Renal cortex interstitium (tissue), 11 donors: ENCODE measurements at regions not wholly inside any gene's neighbourhood (a gene's known extent, or its start where the extent isn't known, plus 50 kb on each side); places are given as distances from the start of the nearest gene placed in this dataset.
"Not testable (repeated sequence)": the region's sequence is repeated elsewhere in the genome, so short reads cannot be mapped to it uniquely, and the experiment has no call there.

Experiments
- DNase-seq, 11 donors: peaks; one replicate each; pipeline ENCODE4 v3.0.0-alpha.2; 2013; ENCODE audit warnings: low read depth in 9 of 11, low spot score in 4 of 11; ENCODE audit errors: extremely low read depth in 1 of 11

- DNase-seq: no peak
Measured at GRCh38 chr6:91965872-91966271, 1379.0 kb upstream of the MAP3K7 start.

DNA sequence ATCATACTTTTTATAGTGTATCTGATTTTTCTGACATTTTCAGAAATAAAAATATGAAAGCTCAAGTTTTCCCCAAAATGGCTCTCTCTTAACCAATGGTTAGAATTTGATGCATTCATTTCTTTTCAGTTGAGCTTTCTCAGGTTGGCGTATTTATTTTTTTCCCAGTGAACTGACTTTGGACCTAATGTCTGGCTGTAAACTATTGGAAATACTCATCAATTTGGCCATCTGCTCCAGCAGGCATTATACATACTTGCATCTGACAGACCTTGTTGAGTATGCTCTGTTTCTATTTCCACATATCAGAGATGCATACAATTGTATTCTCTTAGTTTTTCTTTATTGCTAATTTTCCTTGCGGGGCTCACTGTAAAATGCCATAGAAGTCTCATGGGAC lies 1374.8 kb upstream of the MAP3K7 start:
- DNase-seq: no peak

DNA sequence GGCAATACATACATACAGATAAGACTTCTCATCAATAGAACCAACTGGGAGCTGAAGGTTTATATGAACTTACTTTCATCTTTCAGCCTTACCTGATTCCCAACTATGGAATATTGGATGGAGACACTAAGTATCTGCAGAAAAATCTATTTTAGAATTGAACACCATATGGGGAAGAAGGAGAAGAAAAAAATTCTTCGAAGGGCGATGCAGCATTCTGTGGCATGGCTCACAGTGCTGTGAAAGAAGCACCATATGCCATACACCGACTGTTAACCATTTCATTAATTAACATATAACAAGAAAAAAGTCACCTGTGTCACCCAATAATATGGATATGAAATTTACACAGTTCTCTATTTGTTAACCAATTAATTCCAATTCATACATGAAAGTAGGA lies 1374.4 kb upstream of the MAP3K7 start:
- DNase-seq: no peak

GRCh38 chr6:91941838-91942237 lies 1355.0 kb upstream of the MAP3K7 start:
- DNase-seq: no peak

- no peak for DNase-seq
Measured at GRCh38 chr6:91940801-91941200, 1353.9 kb upstream of the MAP3K7 start.

DNA sequence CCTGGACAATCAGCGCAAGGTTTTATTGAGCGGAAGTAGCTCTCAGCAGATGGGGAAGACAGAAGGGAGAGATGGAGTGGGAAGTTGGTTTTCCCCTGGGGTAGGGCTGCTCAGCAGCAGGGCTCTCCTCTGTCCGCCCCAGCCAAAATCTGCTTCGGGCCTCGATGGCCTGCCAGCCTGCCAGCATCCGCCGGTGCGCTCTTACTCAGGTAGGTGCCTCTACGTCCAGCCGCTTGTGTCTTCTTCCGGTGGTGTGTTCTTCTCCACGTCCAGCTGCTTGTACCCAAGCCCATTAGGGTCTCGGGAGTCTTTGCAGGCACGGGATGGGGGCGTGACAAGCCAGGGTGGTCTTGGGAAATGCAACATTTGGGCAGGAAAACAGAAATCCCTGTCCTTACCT lies 1340.0 kb upstream of the MAP3K7 start:
- DNase-seq: no peak

DNA sequence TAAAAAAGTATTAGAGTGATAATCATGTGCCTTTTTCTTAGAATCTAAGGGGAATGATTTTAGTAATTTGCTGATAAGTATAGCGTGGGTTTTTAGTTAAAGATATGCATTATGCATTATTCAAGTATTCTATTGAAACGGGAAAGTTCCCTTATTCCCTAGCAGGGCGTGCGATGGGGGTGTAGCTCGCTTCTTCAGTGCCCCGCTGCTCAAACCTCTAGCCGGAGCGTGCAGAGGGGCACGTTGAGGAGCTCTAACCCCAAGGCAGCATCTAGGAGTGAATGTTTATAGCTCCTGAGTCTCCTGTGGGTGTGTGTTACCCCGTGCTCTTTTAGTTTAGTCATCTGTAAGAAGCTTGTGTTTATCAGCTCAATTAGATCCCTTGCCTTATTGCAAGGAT lies 1339.5 kb upstream of the MAP3K7 start:
- DNase-seq: no peak

- DNase-seq: no peak
Measured at GRCh38 chr6:91911945-91912344, 1325.1 kb upstream of the MAP3K7 start.

DNA sequence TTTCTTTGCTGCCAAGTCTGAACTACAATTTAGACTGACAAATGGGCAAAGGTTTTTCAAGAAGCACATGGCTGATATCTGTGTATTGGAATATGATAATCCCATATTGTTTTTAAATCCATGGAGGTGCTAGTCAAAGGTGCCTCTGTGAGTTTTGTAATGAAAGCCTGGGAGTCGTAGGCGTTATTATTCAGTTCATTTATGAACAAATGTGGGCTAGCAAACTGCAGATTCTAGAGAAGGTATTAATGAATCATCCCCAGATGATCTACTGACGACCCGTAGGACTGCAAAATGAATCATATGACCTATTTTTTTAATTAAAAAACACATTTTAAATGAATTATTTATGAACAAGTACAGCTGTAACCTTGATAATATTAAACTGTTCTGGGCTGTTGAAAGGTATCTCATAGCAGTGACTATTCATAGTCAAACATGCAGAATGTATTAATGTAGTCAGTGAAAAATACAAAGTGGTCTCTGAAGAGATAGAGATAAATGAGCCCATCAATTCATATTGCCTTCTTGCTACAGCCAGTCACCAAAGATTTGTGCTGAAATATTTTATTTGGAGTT lies 1317.8 kb upstream of the MAP3K7 start:
- no peak for DNase-seq

GRCh38 chr6:91895599-91896285 lies 1308.9 kb upstream of the MAP3K7 start:
- peak; percentile 4 to 54 (median 19) for DNase-seq

- no peak for DNase-seq
Measured at GRCh38 chr6:91886183-91886795, 1299.4 kb upstream of the MAP3K7 start.

DNA sequence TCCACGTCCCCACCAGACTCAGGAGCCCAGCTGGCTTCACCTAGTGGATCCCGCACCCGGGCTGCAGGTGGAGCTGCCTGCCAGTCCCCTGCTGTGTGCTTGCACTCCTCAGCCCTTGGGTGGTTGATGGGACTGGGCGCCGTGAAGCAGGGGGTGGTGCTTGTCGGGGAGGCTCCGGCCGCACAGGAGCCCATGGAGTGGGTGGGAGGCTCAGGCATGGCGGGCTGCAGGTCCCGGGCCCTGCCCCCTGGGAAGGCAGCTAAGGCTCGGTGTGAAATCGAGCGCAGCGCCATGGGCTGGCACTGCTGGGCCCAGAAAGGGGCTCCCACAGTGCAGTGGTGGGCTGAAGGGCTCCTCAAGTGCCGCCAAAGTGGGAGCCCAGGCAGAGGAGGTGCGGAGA lies 1294.9 kb upstream of the MAP3K7 start:
- DNase-seq: not testable (repeated sequence)

DNA sequence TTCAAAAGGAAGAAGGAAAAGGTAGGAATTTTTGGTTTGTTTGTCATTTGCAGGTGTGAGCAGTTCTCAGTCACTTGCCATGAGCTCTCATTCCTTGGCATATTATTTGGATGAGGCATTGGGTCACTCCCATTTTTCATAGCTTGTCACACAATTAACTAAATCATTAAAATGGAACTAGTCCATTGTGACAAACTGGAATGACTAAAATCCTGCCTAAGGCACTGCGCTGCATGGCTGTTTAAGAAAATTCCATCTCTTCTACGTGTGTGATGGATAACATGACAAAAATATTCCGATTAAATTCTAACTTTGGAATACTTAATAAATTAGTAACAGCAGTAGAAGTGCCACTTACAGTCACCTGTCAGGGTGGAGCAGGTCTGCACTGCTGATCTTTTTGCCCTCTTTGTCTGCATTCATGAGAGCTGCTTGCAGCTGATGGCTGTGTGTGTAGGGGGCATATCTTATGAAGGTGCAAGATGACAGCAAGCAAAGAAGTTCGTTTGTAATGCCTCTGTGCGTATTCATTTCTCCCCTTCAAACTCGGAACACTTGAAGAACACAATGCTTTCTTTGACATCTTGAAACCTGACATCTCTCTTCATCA lies 1292.6 kb upstream of the MAP3K7 start:
- no peak for DNase-seq

DNA sequence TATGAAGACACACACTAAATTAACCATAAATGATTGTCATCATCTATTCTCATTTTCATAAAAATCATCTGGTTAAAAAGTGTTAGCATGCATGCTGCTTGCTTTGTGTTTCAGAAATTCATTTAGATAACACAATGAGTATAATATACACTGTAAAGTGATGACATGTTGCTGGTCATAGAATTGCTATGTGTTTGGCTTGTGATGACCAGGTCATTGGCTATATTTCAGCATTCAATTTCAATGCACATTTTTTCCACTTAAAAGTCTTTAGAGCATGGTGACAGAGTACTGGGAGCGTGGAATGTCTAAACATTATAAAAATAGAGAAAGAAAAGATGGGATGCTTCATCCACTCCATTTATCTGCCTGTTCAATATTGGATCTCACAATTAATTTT lies 1291.1 kb upstream of the MAP3K7 start:
- no peak for DNase-seq

GRCh38 chr6:91874971-91875370 lies 1288.1 kb upstream of the MAP3K7 start:
- DNase-seq: no peak

- DNase-seq: no peak
Measured at GRCh38 chr6:91868539-91869202, 1281.8 kb upstream of the MAP3K7 start.

GRCh38 chr6:91865889-91866288 lies 1279.0 kb upstream of the MAP3K7 start:
- DNase-seq: no peak

GRCh38 chr6:91864911-91865310 lies 1278.0 kb upstream of the MAP3K7 start:
- no peak for DNase-seq

- no peak for DNase-seq
Measured at GRCh38 chr6:91860541-91861335, 1273.9 kb upstream of the MAP3K7 start.
